ENCODE measurements at regions not wholly inside any gene's neighbourhood (a gene's known extent, or its start where the extent isn't known, plus 50 kb on each side); places are given as distances from the start of the nearest gene placed in this dataset.

DNA sequence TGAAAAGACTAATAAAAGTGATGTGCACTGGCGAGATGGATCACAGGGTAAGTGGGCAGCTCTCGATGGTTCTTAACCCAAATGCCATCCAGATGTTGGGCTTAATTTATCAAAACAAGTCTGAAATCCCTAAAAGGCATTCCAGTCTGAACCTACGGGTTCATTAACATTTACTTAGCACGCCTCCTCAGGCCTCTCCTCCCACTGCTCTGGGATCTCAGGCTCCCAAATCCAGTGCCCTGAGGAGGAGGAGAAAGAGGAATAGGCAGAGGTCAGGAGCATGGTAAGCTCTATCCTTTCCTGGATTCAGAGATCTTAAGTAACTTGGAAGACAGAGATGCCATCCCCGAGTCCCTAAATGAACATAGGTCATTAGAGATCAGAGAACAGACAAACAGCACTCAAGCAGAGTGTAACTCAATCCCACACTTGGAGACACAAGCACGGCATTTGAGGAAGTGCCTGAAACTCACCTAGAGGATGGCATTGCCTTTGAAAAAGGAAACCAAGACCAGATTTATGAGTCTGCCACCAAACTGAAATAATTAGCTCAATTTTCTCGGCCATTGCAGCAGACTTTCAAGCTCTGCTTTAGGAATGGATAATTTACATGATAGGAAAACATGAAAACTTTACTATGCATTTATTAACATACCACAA is 140.9 kb downstream of the CXCL12 start:
- BruUV-seq (replicated peaks), result no TSS peak
- Mint-ChIP-seq H3K27ac (ENCODE audit: unreplicated experiment) (no peak overlapping the region), H3K27me3 (ENCODE audit: unreplicated experiment) (no peaks in the 10 kb centered on the region), H3K36me3 (ENCODE audit: insufficient read depth, unreplicated experiment) (no peaks in the 10 kb centered on the region), H3K4me3 (ENCODE audit: low read depth, unreplicated experiment) (no peak overlapping the region), H3K9me3 (ENCODE audit: low read depth, unreplicated experiment) (peaks cover 13% of the 10 kb centered on the region), H3K4me1 (ENCODE audit: low read depth, unreplicated experiment) (no peaks in the 10 kb centered on the region)
- CTCF ChIA-PET, result no interaction called here
- intact Hi-C loops (cut with micrococcal nuclease; ENCODE audit: unreplicated experiment), result no loop called here
- TF ChIP-seq, protein P1, sequence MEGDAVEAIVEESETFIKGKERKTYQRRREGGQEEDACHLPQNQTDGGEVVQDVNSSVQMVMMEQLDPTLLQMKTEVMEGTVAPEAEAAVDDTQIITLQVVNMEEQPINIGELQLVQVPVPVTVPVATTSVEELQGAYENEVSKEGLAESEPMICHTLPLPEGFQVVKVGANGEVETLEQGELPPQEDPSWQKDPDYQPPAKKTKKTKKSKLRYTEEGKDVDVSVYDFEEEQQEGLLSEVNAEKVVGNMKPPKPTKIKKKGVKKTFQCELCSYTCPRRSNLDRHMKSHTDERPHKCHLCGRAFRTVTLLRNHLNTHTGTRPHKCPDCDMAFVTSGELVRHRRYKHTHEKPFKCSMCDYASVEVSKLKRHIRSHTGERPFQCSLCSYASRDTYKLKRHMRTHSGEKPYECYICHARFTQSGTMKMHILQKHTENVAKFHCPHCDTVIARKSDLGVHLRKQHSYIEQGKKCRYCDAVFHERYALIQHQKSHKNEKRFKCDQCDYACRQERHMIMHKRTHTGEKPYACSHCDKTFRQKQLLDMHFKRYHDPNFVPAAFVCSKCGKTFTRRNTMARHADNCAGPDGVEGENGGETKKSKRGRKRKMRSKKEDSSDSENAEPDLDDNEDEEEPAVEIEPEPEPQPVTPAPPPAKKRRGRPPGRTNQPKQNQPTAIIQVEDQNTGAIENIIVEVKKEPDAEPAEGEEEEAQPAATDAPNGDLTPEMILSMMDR (IDR thresholded peaks at IDR 0.05; ENCODE audit: unreplicated experiment), result no peak
- DNase-seq, result no peak

DNA sequence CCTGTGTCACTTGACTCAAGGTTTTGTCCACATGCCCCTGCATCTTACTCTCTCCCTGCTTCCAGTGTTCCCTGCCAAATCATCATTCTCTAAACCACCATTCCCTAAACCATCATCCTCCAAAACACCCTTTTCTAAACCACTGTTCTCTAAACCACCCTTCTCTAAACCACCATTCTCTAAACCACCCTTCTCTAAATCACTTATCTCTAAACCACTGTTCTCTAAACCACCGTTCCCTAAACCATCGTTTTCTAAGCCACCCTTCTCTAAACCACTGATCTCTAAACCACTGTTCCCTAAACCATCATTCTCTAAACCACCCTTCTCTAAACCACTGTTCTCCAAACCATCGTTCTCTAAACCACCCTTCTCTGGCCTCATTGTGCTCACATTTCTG is 142.1 kb downstream of the CXCL12 start:
- CTCF ChIA-PET, result no interaction called here
- H3K4me1 Mint-ChIP-seq (ENCODE audit: low read depth, unreplicated experiment), result no peaks in the 10 kb centered on the region
- no peaks in the 10 kb centered on the region for H3K27me3 Mint-ChIP-seq (ENCODE audit: unreplicated experiment)
- no peak overlapping the region for H3K4me3 Mint-ChIP-seq (ENCODE audit: low read depth, unreplicated experiment)
- BruUV-seq (replicated peaks), result no TSS peak
- intact Hi-C loops (cut with micrococcal nuclease; ENCODE audit: unreplicated experiment), result no loop called here
- peaks cover 15% of the 10 kb centered on the region for H3K9me3 Mint-ChIP-seq (ENCODE audit: low read depth, unreplicated experiment)
- no peak for DNase-seq
- H3K36me3 Mint-ChIP-seq (ENCODE audit: insufficient read depth, unreplicated experiment), result no peaks in the 10 kb centered on the region
- TF ChIP-seq, protein P1 (IDR thresholded peaks at IDR 0.05; ENCODE audit: unreplicated experiment), result no peak
- no peak overlapping the region for H3K27ac Mint-ChIP-seq (ENCODE audit: unreplicated experiment)

DNA sequence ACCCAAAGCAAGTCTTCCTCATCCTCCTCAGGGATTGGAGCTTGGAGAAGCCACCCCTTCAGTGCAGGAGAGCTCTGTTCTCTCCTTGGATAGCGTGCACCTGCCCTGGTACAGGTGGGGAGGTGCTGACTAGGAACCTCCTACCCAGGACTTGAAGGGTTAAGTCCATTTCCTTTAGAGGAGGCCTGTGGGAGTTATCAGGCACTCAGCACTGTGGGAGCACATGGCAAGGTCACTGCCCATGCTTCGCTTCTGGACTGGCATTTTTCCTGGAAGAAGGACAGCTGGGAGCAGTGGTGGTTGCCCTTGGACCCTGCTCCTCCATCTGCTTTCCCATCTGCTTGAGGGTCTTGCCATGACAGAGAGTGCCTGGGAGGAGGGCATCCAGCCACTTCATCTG is 142.8 kb downstream of the CXCL12 start:
- intact Hi-C loops (cut with micrococcal nuclease; ENCODE audit: unreplicated experiment), result no loop called here
- CTCF ChIA-PET, result no interaction called here
- Mint-ChIP-seq H3K27me3 (ENCODE audit: unreplicated experiment) (no peaks in the 10 kb centered on the region), H3K36me3 (ENCODE audit: insufficient read depth, unreplicated experiment) (no peaks in the 10 kb centered on the region), H3K4me1 (ENCODE audit: low read depth, unreplicated experiment) (no peaks in the 10 kb centered on the region), H3K4me3 (ENCODE audit: low read depth, unreplicated experiment) (no peak overlapping the region), H3K9me3 (ENCODE audit: low read depth, unreplicated experiment) (peaks cover 18% of the 10 kb centered on the region), H3K27ac (ENCODE audit: unreplicated experiment) (no peak overlapping the region)
- TF ChIP-seq, protein P1 (IDR thresholded peaks at IDR 0.05; ENCODE audit: unreplicated experiment), result no peak
- BruUV-seq (replicated peaks), result no TSS peak
- no peak for DNase-seq

DNA sequence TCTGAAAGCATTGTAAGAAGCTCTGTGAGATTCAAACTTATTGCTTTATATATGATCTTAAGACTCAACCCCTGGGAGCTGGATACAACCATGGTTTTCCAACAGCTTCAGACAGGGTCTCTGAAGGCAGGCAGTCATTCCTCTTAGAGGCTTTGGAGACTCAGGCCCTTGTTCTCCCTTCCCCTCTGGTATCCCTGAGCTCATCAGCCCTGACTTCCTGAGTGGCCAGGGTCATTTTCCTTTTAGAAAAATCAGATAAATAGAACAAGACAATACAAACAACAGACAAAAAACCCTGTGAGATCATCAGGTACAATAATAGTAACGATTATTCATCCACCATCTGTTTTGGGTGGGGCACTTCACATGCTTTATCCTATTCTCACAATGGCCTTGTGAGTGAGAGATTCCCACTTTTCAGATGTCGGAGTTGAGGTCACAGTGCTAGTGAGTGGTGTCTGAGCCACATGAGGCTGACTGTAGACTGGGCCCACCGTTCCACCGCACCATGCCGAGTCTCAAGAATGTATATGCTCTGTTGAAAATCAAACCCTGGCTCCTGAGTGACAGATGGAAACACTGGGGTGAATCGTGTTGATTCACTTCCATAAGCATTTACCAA is 144.2 kb downstream of the CXCL12 start:
- no TSS peak for BruUV-seq (replicated peaks)
- DNase-seq, result no peak
- Mint-ChIP-seq H3K4me3 (ENCODE audit: low read depth, unreplicated experiment) (no peak overlapping the region), H3K9me3 (ENCODE audit: low read depth, unreplicated experiment) (peaks cover 18% of the 10 kb centered on the region), H3K36me3 (ENCODE audit: insufficient read depth, unreplicated experiment) (no peaks in the 10 kb centered on the region), H3K27me3 (ENCODE audit: unreplicated experiment) (no peaks in the 10 kb centered on the region), H3K27ac (ENCODE audit: unreplicated experiment) (no peak overlapping the region), H3K4me1 (ENCODE audit: low read depth, unreplicated experiment) (no peaks in the 10 kb centered on the region)
- TF ChIP-seq, protein P1 (IDR thresholded peaks at IDR 0.05; ENCODE audit: unreplicated experiment), result no peak
- CTCF ChIA-PET, result no interaction called here
- intact Hi-C loops (cut with micrococcal nuclease; ENCODE audit: unreplicated experiment), result no loop called here

All from Calu3 (cell line).